Ovary (tissue), 3 donors: ENCODE measurements at regions not wholly inside any gene's neighbourhood (a gene's known extent, or its start where the extent isn't known, plus 50 kb on each side); places are given as distances from the start of the nearest gene placed in this dataset.
"Not testable (repeated sequence)": the region's sequence is repeated elsewhere in the genome, so short reads cannot be mapped to it uniquely, and the experiment has no call there.

Experiments
- EP300 ChIP-seq: sonication (generic); formaldehyde crosslinking; IDR thresholded peaks from one replicate; pipeline ENCODE4 v1.6.1; 2017; ENCODE audit warnings: antibody characterized with exemption
- POLR2A ChIP-seq: fragments of 450-650 bp; IDR thresholded peaks from one replicate; pipeline ENCODE4 v1.6.1; 2017; ENCODE audit warnings: antibody characterized with exemption, mild to moderate bottlenecking, moderate library complexity
- TF ChIP-seq, protein P1 (sequence below), 3 donors: fragments of 450-650 bp in 2 of 3; fragments of 200-600 bp in 1 of 3; IDR thresholded peaks; one replicate each; pipeline versions ENCODE4 v1.5.1 to v1.8.0; 2016 to 2022; ENCODE audit warnings: antibody characterized with exemption in 3 of 3, mild to moderate bottlenecking in 1 of 3
- donor health status: DM: no; HTN: no; CAD: no.

DNA sequence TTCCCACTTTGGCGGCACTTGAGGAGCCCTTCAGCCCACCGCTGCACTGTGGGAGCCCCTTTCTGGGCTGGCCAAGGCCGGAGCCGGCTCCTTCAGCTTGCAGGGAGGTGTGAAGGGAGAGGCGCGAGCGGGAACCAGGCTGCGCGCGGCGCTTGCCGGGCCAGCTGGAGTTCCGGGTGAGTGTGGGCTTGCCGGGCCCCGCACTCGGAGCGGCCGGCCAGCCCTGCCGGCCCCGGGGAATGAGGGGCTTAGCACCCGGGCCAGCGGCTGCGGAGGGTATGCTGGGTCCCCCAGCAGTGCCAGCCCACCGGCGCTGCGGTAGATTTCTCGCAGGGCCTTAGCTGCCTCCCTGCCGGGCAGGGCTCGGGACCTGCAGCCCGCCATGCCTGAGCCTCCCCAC, 60.2 kb upstream of the GJB6 start:
- TF ChIP-seq, protein P1, sequence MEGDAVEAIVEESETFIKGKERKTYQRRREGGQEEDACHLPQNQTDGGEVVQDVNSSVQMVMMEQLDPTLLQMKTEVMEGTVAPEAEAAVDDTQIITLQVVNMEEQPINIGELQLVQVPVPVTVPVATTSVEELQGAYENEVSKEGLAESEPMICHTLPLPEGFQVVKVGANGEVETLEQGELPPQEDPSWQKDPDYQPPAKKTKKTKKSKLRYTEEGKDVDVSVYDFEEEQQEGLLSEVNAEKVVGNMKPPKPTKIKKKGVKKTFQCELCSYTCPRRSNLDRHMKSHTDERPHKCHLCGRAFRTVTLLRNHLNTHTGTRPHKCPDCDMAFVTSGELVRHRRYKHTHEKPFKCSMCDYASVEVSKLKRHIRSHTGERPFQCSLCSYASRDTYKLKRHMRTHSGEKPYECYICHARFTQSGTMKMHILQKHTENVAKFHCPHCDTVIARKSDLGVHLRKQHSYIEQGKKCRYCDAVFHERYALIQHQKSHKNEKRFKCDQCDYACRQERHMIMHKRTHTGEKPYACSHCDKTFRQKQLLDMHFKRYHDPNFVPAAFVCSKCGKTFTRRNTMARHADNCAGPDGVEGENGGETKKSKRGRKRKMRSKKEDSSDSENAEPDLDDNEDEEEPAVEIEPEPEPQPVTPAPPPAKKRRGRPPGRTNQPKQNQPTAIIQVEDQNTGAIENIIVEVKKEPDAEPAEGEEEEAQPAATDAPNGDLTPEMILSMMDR (IDR thresholded peaks at IDR 0.05) = not testable (repeated sequence)
- not testable (repeated sequence) for TF ChIP-seq EP300, POLR2A
